Left renal pelvis (tissue), 4 donors: ENCODE measurements at regions not wholly inside any gene's neighbourhood (a gene's known extent, or its start where the extent isn't known, plus 50 kb on each side); places are given as distances from the start of the nearest gene placed in this dataset.

Experiments used
- DNase-seq, 4 donors: peaks; one replicate each; pipeline ENCODE4 v3.0.0-alpha.2; 2013; ENCODE audit warnings: low read depth in 4 of 4, low spot score in 3 of 4

DNA sequence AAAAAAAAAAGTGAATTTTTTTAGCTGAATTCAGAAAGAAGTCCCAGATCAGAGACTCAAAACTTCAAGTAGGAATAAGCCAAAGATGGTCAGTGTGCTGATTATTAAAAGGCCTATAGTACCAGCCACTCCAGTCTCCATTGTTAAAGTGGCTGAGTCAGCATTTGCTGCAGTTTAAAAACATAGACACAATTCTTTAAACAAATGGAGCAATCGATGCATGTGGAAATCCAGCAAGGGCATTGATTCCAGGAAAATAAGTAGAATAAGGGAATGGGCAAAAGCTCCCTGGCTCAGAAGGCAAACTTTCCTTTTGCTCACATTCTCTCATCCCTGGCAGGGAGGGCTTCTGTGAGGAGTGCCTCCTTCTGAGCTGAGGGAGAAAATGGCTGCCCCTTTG lies 317.6 kb downstream of the LRIG3 start:
- DNase-seq, result no peak

DNA sequence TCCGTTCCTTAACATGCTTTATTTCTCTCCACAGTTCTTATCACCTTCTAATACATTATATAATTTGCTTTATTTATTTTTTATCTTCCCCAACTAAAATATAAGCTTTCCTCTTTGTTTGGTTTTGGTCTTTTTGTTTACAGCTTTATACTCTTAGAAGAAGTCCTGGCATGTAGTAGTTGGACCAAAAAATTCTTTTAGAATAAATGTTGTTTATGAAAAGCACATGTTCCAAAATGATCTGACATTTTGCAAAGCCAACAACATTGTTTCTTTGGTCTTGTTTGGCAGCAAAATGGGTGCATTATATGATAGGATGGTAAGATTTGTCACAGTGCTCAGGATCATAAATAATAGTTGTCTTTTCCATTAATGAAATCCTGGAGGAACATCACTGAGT lies 312.5 kb downstream of the LRIG3 start:
- no peak for DNase-seq

DNA sequence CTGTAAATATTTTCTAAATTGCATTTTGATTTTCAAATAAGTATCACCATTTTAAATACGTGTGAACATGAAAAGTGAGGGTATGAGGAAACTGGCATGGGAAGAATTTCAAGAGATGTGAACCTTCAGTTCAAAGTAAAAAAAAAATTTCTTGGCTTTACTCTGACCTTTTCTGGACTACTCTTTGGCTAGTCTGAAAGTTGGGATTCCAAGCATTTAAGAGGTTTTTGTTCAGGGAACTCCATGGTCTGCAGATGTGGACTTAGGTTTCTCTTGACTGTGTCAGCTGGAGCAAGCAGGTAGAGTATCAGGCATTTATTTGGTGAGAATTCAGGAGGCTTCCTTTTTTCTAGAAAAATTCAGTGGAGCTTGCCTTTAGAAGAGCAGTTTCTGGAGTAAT lies 311.6 kb downstream of the LRIG3 start:
- DNase-seq, result no peak

DNA sequence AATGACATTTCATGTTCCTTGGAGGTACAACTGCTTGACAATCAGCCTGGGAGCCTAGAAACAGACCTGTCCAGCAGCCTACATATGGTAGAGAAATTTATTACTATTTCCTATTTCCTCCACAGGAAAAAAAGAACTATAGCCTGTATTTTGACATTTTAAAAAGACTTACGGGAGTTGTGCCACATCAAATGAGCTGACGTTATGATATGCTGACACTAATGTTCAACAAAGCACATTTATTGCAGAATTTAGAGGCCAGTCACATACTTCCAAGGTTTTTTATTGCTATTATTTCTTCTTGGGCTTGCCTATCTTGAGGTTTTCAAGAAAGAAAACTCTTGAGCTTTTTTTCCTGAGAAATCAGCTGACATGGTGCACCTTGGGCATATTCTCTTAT lies 305.3 kb downstream of the LRIG3 start:
- DNase-seq, result no peak

DNA sequence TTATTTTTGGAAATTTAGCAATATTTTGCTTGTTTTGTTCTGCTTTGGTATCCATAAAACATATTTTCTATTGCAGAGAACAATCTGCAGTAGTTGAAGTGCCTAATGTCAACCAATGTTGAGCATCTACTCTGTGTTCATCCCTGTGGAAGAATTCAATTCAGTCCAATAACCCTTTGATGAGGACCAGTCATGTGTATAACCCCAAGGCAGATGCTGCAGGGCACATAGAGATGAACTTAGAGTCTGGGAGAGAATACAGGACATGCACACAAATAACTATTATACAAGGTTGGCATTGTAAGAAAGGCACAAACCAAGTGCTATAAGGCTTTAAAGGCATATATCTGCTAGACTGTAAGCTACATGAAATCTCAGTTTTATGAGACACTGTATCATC lies 304.7 kb downstream of the LRIG3 start:
- DNase-seq, result no peak

DNA sequence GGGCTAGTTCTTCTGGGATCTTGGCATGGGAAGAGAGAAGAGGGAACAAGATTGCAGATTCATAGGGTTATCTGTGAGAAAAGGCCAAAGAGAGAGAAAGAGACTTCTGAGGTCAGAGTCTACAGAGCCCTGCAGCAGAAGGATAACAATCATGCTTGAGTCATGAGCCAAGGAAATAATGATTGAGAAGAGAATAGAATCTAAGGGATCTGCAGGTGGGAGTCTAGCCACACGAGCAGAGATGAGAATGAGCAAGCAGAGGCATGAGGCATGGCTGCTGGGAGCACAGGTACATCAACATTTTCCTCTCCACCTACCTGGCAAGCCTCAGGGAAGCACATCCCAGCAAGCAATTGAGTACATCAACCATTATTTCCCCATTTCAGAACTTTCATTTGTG lies 303.7 kb downstream of the LRIG3 start:
- DNase-seq, result no peak

DNA sequence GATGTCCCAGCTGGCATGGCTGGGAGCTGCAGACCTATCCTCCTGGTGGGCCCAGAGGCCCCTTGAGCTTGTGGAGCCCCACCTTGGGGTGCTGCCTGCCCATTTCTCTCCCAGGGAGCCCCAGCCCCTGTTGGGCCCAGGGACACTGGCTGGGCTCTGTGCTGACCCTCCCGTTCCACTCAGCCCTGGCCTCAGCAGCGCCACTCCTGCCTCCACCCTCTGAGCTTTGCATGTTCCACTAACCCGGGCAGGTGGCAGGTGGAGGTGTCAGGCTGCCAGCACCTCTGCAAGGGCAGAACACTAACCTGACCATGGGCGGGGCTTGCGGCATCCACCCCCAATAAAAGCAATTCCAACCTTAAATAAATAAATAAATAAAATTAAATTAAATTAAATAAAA lies 299.2 kb downstream of the LRIG3 start:
- DNase-seq, result no peak

DNA sequence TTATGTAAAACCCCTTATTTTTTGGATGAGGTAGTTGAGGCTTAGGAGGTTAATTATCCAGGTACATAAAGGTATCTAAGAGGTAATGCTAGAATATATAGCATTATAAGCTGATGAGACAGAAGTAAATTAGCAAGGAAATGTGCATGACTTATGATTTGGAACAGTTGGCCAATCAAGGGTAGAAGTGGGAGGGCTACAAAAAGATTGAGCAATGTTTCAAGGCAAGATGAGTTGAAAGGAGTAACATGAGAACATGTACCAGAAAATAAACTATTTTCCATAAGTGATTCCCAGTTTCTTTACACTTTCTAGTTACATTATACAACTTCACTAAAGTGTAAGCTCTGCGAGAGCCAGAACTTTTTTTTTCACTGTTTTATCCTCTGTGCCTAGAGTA lies 290.9 kb downstream of the LRIG3 start:
- no peak for DNase-seq

DNA sequence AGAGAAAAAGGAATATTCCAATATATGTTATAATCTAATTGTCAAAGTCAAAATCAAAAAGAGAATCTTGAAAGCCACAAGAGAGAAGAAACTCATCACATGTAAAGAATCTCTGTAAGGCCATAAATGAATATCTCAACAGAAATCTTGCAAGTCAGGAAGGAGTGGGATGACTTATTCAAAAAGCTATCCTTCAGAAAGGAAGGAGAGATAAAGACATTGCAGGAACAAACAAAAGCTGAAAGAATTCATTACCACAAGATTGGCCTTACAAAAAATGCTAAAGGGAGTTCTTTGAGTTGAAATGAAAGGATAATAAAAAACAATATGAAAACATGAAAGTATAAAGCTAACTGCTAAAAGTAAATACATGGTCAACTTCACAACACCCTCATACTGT lies 286.8 kb downstream of the LRIG3 start:
- DNase-seq, result no peak

DNA sequence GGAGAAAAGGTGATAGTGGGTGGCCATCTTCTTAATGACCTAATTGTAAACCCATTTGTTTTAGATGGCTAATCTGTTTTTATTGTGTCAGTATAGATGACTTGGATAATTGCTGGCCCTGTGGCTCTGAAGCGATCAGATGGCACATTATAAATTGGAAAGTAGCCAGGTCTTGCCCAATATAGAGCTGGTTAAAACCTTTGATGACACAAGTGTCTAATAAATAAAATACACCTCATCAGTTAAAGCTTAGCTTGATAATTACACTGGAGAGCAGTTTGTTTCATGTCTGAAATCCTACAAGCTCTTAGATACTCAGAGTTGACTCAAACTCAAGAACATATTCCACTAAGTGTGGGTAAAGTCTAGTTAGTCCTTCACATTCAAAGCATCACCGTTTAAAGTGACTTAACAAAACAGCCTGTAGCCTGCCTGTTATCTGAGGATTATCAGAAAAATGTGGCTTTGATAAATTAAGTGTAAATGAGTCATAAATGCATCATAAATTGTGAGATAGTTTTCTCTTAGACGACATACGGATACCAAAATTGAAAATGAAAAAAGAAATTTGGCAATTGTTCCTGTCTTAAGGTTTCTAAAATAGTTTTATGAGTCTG lies 280.9 kb downstream of the LRIG3 start:
- no peak for DNase-seq

DNA sequence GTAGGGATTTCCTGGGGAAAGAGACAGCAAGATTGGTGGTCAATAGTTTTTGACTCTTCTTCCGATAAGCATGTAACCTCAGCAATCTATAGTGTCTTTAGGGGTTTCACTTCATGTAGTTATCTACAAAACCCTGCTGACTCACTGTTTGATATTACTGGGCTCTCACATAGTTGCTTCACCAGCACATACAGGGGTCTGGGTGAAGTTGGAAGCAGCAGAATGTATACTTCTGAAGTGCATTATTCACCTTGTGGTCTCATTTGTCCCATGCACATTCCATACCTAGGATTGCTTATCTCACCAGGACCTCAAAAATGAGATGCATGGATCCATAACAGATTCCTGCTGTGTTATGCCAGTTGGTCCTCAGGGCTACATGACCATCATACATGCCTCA lies 280.0 kb downstream of the LRIG3 start:
- no peak for DNase-seq

DNA sequence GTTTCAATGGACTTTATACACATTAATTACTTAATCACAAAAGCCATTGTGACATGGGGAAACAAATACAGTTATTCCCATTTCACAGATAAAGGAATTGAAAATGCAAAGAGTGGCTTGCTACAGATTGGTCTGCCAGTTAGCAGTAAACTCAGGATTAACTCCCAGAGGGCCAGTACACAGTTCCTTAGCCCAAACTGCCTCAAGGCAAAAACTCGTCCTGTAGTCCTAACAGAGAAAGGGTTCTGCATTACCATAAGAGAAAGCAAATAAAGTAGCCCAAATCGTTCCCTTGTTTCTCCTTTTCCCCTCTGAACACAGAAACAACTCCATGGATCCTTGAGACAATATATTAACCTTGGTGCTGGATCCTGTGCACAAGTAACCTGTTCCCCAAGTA lies 274.4 kb downstream of the LRIG3 start:
- DNase-seq, result no peak

DNA sequence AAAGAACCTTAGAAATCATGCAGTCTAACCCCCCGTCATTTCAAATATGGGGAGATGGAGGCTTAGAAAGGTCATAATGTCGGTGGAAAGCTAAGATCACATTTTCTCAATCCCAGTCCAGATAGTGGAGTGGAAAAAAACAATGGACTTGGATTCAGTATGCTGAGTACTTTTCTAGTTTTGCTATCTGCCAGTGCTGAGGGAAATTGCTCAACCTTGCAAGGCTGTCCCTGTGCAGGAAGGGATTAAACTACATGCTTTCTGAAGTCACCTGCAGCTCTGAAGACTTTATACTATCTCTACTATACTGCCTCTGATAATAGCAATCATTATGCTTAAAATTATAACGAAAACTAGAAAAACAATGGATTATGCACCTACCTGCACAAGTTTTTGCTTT lies 272.8 kb downstream of the LRIG3 start:
- no peak for DNase-seq

DNA sequence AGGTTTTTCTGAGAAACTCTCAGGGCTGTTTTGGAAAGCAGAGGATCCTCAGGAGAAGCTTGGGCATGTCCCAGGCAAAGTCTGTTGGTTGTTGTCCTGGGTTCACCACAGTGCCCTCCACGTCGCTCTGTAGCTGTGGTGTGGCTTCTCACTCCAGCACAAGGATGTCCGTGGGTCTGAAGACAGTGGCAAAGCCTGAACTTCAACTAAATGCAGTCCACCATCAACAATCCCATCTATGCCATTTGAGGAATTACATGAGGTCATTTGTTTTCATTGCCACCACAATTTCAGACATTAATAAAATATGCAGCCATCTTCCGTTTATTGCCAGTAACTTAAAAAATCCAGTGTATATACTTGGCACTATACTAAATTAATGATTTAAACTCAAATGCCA lies 272.1 kb downstream of the LRIG3 start:
- no peak for DNase-seq

DNA sequence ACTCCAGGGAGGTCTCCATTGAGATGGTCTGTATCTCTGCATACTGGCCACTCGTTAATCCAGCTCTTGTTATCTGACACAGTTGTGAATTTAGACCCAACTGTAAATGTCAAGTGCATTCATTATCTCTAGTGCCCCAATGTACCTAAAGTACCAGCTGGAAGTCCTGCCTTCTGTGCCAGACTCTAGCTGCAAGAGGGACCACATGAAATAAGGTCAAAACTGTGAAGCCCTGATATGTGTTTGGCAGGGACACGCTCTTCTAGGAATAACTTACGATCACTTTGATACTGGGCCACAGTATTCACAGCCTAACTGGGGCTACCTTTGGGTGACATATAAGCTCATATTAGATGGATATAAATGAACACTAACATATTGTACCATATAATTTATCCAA lies 268.5 kb downstream of the LRIG3 start:
- no peak for DNase-seq

DNA sequence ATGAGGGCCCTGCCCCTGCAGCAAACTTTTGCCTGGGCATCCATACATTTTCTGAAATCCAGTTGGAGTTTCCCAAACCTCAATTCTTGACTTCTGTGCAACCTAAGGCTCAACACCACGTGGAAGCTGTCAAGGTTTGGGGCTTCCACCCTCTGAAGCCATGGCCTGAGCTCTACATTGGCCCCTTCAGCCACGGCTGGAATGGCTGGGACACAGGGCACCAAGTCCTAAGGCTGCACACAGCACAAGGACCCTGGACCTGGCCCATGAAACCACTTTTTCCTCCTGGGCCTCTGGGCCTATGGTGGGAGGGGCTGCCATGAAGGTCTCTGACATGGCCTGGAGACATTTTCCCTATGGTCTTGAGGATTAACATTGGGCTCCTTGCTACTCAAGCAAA lies 266.3 kb downstream of the LRIG3 start:
- no peak for DNase-seq

DNA sequence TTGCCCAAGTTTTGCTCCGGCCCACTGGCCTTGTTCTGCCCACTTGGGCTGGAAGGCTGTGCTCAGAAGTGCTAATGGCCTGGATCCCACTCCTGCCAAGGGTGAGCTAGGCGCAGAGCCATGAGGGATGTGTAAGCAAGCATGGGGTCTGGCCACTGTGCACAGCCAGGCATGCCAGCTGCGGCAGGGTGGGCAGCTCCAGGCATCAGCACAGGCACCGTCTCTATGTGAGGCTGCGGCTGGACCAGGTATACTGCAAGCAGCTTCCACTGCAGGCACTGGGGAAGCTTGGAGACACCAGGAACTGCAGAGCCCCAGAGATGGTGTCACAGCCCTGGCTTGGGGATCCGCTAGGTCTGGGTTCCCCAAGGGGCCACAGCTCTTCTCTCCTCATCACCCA lies 264.9 kb downstream of the LRIG3 start:
- no peak for DNase-seq

DNA sequence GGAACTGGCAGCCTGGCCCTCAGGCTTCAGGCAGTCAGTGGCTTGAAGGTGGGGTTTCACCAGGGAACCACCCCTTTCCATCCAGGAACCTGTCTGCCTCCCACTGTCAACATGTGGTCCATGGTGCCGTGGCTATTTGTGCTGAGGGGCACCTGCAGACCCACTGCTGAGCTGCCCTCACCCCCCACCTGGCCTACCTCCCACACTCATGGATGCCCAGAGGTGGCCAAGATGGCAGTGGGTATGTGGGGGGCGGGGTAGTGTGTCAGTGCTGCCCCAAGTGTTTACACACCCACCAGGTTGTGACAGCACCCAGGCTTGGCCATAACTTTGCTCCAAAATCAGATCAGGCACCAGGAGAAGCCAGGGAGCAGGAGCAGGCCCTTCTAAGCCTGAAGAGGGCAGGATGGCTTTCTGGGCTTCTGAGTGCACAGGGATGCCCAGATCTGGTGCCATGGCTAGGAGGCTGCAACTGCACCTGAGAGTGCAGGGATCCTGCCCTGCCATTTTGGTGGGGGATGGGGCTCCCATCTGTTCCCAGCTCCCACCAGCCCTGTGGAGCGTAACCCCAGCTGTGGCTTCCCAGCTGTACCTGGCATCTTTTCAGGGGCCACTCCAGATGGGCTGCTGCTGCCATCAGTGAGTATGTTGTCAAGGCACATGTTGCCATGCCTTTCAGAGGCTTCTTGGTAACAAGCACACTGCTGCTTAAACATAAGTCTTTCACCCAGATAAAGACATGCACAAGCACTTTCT lies 263.9 kb downstream of the LRIG3 start:
- DNase-seq, result no peak

DNA sequence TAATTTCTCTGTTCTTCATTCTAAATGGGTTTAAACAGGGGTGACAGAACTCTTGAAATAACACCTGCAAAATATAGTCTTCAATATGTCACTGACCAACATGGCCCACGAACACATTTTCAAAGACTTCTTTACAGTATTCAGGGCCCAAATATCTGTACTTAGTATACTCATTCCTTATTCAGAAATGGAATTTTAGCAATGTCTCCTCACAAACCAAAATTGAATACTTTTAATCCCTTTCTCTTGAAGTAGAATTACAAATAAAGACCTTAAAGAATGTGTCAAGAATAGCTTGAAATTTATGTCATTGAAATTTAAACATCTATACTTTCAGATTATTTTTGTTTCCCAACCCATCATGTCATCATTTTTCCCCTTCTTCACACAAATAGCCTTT lies 263.1 kb downstream of the LRIG3 start:
- no peak for DNase-seq

DNA sequence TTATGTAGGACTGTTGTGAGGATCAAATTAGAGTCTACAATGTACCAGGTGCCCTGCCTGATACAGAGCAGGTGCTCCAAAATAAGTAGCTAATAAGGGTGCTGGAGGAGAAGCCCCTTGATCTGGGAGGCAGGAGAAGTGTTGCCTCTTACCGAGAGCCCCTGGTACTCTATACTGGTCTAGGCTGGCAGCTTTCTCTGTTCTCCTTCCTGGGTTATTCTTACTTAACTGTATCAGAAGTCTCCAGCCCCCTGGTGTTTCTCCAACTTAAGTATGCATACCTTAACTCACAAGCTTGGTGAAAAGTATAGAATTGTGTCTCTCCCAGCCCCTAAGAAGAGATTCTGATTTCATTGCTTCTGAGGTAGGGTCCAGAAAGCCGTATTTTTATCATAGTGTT lies 254.9 kb downstream of the LRIG3 start:
- no peak for DNase-seq

DNA sequence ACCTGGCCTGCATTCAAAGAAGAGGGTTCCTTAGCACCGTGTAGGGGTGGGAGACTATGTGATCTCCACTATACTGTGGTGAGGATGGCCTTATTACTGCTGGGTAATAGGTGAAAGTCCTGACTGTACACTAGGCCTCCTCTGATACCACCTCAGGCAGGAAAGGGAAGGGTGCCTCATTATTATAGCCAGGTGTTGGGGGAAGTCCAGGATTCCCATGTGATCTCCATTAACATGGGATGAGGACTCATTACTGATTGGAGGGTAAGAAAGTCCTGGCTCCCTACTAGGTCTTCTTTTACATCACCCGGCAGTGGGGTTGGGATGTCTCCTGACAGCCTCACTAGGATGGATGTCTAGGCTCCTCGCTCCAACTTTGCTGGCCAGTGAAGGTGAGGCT lies 252.1 kb downstream of the LRIG3 start:
- DNase-seq, result no peak

DNA sequence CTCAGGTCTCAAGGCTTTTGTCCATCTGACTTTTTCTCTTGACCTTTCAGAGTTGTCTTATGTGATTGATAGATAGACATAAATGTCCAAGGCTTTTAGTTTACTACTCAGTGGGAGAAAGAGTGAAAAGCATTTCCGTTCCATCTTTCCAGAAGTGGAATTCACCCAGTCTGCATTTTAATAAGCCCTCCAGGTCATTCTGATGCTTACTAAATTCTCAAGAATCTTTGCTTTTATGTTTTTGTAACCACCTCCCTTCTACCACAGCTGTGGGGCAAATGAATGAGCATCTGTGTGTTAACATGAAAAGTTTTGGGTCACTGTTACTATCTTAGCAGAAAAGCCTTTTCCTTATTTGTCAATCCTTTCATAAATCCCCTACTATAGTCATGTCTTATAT lies 251.4 kb downstream of the LRIG3 start:
- no peak for DNase-seq

DNA sequence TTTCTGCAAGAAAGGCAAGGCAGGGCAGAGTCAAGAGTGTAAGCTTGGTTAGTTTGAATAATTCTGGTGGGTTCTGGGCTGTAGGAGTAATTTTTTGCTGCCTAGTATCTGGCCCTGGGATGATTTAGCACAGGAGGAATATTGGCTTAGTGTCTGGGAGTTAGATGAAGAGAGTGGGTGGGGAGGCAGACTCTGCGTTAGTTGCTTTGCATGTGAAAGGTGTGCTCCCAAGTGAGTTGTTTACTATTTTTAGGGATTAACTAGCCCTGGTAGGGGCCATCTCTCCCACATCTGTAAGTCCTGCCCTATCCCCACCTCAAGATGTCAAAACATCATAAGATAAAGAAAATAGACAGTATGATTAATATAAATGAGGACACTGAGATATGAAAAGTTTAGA lies 249.7 kb downstream of the LRIG3 start:
- no peak for DNase-seq
